Epithelial cell of proximal tubule (primary cell): ENCODE measurements at regions not wholly inside any gene's neighbourhood (a gene's known extent, or its start where the extent isn't known, plus 50 kb on each side); places are given as distances from the start of the nearest gene placed in this dataset.
A peak's percentile ranks its signal among the peaks of the same experiment; 100 is the strongest.

ENCODE experiments used
- DNase-seq: peaks from one replicate; pipeline ENCODE4 v3.0.0-alpha.2; 2011; ENCODE audit warnings: low read depth
- H3K4me3 ChIP-seq: 2 replicates; pipeline ENCODE4 v1.5.1; 2011; ENCODE audit warnings: low read depth, mild to moderate bottlenecking, low read length
- TF ChIP-seq, protein P1 (sequence below): conservative IDR thresholded peaks from 2 replicates; pipeline ENCODE4 v1.5.1; 2012; ENCODE audit warnings: low read depth, mild to moderate bottlenecking, low read length

GRCh38 chr3:40765884-40766283 is 241.1 kb downstream of the ZNF621 start:
- TF ChIP-seq, protein P1, sequence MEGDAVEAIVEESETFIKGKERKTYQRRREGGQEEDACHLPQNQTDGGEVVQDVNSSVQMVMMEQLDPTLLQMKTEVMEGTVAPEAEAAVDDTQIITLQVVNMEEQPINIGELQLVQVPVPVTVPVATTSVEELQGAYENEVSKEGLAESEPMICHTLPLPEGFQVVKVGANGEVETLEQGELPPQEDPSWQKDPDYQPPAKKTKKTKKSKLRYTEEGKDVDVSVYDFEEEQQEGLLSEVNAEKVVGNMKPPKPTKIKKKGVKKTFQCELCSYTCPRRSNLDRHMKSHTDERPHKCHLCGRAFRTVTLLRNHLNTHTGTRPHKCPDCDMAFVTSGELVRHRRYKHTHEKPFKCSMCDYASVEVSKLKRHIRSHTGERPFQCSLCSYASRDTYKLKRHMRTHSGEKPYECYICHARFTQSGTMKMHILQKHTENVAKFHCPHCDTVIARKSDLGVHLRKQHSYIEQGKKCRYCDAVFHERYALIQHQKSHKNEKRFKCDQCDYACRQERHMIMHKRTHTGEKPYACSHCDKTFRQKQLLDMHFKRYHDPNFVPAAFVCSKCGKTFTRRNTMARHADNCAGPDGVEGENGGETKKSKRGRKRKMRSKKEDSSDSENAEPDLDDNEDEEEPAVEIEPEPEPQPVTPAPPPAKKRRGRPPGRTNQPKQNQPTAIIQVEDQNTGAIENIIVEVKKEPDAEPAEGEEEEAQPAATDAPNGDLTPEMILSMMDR: no peak
- no peak for DNase-seq
- H3K4me3 ChIP-seq: no peak overlapping the region

GRCh38 chr3:40766396-40766795 is 241.6 kb downstream of the ZNF621 start:
- no peak for DNase-seq
- TF ChIP-seq, protein P1: no peak
- no peak overlapping the region for H3K4me3 ChIP-seq

DNA sequence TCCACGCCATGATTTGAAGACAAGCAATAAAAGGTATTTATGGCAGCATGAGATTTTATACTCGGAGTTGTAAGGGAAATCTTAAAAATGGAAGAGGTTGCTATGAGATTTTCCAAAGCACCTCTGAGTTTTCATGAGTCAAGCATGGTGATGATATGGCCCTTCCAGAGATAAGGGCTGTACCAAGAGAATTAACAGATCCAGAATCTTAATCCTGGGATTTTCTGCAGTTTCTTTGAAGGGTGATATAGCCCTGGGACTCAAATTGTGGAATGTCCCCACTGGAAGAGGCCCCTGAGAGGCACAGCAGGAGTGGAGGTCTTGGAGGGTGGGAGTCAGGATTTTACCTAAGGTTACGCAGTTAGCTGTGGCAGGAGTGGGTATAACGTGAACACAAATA is 243.3 kb downstream of the ZNF621 start:
- H3K4me3 ChIP-seq: no peak overlapping the region
- TF ChIP-seq, protein P1: no peak
- DNase-seq: no peak

DNA sequence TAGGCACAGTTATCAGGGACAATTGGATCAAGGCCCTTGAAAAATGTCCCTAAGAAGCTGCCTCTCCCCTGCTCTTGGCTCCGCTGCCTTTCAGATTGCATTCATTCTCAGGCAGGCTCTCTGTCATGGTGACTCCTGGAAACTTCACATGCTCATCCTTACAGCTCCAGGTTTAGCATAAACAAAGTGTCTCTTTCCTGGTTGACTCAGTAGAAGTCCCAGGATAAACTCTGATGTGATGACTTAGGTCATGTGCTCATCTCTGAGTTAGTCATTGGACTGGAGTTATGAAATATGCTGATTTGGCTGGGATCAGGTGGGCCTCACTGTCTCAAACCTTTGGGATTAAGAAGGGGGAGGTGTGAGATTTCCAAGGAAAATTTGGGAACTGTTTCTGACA is 243.8 kb downstream of the ZNF621 start:
- TF ChIP-seq, protein P1: no peak
- DNase-seq: peak; percentile 48
- H3K4me3 ChIP-seq: no peak overlapping the region

- H3K4me3 ChIP-seq: no peak overlapping the region
- DNase-seq: no peak
- TF ChIP-seq, protein P1: no peak
Measured at GRCh38 chr3:40770061-40770460, 245.3 kb downstream of the ZNF621 start.

GRCh38 chr3:40771112-40771511 is 246.4 kb downstream of the ZNF621 start:
- TF ChIP-seq, protein P1: no peak
- no peak for DNase-seq
- no peak overlapping the region for H3K4me3 ChIP-seq

DNA sequence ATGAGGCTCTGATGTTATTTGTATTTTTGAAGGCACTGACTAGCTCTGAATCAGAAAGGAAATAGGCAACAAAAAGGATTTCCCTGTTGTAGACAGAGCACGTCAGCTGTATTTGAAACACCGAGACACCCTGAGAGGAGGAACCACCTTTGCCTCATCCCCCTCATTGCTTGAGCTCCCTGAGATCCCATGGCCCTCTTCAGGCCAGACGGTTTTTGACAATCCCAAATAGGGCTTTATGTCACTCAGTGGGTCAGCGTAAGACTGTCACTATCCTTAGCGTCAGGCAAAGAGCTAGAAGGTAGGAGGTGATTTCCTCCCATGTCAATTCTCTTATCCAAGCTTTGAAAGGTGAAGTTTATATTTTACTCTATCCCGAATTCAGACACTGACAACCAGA is 254.3 kb downstream of the ZNF621 start:
- DNase-seq: no peak
- TF ChIP-seq, protein P1: no peak

More for the DNA sequence above, 254.3 kb downstream of the ZNF621 start:
- H3K4me3 ChIP-seq: no peak overlapping the region
